NCI-H526 (cell line): ENCODE measurements at regions not wholly inside any gene's neighbourhood (a gene's known extent, or its start where the extent isn't known, plus 50 kb on each side); places are given as distances from the start of the nearest gene placed in this dataset.
"Not testable (repeated sequence)": the region's sequence is repeated elsewhere in the genome, so short reads cannot be mapped to it uniquely, and the experiment has no call there.

Source experiments
- DNase-seq, 2 experiments: peaks; one replicate each; lab custom pipeline; 2025; lab: John Stamatoyannopoulos, UW

DNA sequence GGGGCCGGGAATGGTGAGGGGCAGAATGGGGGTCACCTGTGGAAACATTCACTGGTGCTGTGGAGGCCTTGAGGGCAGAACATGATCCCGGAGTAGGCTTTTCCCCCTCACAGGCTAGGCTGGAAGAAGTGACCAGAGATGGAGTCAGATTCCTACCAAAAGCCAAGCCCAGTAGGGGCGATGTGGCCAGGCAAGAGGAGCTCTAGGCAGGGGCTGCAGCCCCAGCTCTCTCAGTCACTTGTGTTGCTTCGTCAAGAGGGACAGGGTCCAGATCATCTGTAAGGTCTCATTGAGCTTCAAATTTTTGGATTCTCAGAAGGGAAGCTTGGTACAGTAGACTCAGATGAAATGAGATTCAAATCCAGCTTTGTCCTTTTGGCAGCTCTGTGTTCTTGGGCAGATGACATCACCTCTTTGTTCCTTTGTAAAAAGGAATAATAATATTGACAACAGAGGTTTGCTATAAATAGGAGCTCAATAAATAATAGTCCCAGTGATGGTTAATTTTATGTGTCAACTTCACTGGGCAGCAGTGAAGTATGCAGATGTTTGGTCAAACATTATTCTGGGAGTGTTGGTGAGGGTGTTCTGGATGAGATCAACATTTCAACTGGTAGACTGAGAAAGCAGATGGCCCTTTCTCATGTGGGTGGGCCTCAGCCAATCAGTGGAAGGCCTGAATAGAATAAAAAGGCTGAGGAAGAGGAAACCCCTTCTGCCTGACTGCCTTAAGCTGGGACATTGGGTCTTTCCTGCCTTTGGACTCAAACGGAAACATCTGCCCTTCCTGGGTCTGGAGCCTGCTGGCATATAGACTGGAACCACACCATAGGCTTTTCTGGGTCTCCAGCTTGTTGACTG lies 324.7 kb upstream of the USP24 start:
- no peak for DNase-seq

DNA sequence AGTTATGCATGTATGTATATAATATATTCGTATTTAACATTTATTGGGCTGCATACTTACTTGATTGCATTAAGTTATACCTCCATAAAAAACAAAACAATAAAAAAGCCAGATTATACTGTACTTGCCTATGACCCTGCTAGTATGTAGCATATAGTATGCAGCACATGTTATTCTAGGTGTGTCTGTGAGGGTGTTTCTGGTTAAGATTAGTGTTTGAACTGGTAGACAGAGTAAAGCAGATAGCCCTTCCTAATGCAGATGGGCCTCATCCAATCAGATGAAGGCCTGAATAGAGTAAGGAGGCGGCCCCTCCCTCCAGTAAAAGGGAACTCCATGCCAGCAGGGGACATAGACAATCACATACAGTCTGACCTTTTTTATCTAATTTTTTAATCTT lies 323.3 kb upstream of the USP24 start:
- no peak for DNase-seq

DNA sequence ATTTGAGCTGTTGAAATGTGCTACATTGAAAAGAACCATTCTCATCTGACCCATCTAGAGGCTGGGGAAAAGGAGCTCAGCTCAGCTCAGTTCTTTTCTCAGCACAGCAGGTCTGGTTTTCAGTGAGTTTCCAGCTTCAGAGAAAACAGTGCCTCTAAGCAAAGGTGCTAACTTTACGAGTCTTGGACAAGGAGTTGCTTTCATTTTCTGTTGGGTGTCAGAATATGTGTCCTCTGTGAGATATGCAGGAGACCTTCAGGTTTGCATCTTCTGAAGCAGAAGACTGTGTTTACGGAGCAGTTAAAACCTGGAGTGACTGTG lies 321.3 kb upstream of the USP24 start:
- no peak for DNase-seq

DNA sequence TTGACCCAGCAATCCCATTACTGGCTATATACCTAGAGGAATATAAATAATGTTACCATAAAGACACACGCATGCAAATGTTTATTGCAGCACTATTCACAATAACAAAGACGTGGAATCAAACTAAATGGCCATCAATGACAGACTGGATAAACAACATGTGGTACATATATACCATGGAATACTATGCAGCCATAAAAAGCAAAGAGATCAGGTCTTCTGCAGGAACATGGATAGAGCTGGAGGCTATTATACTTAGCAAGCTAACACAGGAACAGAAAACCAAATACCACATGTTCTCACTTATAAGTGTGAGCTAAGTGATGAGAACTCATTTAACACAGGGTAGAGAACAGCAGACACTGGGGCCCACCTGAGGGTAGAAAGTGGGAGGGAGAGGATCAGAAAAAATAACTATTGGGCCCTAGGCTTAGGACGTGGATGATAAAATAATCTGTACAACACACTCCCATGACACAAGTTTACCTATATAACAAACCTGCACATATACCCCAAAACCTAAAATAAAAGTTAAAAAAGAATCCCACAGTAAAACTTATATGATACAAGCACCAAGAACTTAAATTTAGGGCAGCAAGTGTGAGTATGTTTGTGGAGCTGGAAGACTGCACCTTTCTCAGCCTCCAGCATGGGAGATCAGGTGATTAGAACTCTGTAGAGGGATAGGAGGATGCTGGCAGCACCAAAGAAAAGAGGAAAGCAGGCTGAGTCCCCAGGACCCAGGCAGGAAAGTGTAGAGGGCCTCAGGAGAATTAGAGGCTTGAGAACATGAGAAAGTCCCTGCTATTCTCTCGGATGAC lies 320.8 kb upstream of the USP24 start:
- no peak for DNase-seq

DNA sequence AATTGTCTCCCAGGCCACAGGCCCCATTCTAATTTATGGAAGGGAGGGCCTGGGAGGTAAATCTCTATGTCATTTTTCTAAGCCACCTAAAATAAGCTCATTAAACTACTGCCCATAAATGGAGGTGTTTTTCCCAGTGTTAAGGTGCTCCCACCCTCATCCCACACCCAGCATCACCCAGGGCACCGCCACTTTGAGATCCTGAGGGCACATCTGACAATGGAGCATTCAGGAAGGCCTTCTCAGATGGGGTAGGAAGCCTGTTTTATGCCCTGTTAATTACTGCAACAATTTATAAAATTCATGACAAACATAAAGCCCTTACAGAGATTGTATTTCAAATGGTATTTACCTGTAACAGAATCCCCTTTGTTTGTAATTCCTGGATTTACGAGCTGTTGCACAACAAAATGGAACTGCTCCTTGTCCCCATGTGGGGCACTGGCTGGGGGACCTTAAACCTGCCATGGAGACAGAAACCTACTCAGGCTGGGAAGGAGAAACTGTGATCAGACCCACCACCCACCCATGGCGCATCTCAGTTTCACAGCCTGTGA lies 319.5 kb upstream of the USP24 start:
- DNase-seq: peak; percentile 35 to 40

DNA sequence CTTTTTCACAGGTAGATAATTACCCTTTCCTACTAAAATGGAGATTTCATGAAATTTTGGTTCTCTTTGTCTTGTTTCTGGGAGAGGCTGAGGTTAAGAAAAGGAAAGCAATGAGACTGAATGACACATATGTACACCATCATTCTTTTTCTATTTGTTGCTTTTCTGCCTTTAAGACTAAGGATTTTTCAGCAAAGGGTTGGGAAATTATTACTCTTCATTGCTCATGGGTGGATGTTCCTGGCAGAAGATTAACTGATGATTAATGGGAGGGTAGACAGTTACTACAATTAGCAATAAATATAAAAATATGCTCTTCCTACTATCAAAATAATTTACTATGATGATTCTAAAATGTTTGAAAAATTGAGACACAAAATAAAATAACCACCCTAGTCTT lies 316.5 kb upstream of the USP24 start:
- DNase-seq: no peak

DNA sequence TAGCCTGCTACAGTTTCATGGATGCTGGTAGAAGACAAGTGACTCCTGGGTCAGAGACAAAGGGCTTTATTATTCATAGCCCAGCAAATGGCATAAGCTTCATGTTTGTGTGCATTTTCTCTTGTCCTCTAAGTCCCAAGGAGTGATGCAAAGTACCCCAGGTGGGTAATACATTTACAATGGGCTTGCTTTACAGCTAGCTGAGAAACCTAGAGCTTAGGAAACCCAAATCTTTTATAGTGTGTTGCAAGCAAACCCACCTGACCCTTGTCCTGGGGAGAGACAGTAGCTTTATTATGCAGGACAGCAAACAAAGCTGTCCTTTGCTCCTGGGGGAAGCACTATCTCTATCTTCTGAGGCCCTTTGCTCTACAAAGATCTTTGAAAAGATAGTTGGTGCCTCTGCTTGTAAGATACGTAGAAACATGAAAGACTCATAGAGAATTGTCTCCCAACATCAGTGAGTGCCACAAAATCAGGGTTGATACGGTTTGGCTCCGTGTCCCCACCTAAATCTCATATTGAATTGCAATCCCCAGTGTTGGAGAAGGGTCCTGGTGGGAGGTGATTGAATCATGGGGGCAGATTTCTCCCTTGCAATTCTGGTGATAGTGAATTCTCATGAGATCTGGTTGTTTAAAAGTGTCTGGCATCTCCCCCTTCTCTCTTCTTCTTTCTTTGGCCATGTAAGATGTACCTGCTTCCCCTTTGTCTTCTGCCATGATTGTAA lies 315.8 kb upstream of the USP24 start:
- DNase-seq: no peak

DNA sequence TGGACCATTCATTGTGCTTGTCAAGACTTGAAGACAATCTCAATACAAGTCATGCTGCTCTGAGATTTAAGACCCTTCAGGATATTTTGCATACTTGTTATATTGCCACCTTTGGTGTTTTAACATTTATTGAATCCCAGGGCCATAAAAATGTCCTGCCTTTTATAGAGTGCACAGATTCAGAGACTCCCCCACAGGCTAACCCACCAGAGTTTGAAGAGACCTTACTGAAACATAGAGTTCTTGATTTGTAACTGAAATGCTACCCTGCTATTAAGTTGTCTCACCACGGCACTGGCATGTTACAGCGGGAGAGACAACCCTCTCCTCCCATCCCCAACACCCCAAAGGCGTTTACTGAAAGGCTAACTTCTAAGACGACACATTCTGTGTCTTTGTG lies 313.9 kb upstream of the USP24 start:
- DNase-seq: no peak

DNA sequence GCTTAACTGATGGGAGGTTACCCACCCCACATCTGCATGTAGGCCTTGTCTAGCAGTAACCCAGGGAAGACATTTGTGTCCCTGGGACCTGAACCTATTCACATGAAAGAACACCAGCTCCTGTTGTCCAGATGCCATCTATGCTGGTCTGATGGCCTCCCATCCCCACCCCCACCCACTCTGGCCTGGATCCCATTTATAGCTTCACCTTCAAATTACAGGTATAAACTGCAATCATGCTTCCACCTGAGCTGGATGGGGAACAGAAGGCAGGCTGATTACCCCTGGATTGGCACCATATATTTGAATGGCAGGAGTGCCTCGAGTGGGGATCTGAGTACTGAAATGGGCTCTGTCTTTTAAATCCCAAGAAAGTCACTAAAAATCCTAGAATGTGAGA lies 312.7 kb upstream of the USP24 start:
- no peak for DNase-seq

DNA sequence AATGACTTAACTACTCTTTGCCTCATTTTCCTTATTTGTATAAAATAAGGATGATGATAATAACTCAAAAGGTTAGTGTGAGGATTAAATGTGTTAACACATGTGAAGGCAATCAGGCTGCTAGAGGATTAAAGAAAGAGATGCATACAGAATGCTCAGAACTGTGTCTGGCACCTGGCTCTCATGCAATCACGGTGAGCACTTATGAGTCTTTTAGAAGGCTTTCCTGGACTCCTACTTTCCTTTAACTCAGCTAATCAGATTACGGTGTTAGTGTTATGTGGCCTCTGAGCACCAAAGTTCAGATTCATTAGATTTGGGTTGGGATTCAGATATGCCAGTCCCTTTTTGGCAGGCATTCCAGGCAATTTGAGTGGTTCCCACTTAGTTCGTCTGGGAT lies 311.6 kb upstream of the USP24 start:
- no peak for DNase-seq

DNA sequence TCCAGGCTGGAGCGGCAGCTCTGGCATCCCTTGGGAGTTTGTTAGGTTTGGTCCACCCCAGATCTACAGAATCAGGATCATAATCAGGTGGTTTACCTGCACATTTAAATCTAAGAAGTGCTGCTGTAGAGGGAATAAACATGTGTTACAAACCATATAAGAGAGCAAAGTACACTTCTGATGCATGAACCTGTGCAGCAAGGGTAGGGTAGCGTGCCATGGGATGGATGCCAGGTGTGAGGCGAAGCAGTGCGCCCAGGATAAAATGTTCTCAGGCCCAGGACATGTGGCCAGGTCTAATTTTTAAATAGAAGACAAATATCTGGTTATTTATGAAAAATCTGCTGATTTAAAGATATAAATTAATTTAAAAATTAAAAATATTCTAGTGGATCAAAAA lies 308.8 kb upstream of the USP24 start:
- DNase-seq: peak in 1 of 2 experiments; percentile 31

DNA sequence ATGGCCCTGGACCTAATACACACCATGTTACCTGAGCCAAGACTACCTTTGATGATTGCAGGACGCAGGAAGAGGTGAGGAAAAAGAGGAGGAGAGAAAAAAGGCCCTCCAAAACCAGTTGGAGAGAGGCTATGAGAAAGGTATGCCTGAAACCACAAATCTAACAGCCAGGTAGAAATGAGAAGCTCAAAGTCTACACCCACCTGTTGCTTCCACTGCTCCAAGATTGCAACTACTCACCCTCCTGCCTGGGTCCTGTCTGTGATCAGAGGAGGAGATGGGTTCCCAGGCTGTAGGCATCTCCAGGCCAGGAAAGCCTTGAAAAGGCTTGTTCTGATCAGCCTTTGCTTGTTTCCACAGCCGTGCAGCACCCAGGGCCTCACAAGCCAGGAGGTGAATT lies 307.8 kb upstream of the USP24 start:
- no peak for DNase-seq

DNA sequence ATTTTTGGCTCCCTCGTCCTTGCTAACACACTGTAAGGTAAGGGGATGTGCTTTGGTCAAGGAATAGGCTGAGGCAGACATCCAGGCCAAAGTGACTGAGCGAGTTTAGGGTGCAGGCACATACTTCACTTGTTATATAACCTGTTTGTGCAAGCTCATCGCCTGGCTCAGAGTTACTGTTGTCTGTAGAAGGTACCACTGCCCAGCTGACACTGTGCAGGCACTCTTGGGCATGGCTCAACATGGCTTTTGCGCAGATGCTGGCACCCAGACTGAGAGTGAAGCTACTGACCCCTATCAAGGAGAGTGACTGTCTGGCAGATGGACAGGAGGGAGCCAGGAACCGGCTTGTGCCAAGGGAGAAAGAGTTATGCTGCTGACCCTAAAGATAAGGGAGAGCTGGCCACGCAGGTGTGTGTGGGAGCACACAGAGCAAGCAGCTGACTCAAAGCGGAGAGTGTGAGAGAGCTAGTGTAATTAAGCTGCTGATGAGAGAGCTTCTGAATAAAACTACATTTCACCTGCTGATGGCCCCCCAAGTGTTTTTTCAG lies 307.3 kb upstream of the USP24 start:
- no peak for DNase-seq

DNA sequence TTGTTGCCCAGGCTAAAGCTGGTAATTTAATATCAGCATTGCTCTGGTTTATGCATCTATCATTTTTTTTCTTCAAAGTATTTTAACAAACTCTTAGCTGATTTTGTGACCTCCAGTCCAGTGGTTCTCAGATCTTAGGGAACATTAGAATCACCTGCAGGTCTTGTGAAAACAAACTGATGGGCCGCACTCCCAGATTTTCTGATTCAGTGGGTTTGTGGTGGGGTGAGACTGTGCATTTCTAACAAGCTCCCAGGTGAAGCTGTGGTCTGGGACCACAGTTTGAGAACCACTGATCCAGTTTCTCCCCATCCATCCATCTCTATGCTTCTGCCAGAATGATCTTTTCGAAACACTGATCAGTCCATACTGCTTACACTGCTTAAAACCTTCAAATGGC lies 305.7 kb upstream of the USP24 start:
- no peak for DNase-seq

DNA sequence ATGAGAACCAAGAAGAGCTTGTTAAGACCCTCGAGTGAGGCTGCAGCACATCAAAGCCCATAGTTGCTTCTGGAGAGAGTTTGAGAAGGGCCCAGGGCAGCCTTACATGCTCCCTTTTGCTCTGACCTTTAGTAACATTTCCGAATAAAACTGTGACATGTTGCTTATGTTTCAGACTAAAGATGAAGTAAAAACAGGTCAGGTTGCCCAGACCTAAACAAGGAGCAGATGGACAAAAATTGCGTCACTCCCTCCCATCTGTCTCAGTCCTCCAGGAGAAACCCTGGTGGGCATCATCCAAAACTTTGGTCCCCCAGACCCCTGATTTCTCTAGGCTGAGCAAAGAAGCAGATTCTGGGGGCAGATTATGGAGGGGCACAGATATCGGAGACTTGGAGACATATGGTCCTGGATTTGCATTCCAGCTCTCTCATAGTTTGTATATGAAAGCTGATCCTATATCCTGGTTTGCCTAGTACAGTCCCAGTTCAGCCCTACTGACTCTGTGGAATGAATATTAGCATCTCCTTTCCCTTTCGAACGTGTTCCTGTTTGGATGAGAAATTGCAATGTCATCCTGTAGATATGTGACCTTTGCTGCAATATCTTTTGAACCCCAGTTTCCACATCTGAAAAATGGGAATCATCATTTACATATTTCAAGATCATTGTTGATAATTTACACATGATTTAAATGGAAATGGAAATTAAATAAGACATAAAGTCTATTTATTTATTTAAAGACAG lies 304.9 kb upstream of the USP24 start:
- DNase-seq: peak; percentile 91

DNA sequence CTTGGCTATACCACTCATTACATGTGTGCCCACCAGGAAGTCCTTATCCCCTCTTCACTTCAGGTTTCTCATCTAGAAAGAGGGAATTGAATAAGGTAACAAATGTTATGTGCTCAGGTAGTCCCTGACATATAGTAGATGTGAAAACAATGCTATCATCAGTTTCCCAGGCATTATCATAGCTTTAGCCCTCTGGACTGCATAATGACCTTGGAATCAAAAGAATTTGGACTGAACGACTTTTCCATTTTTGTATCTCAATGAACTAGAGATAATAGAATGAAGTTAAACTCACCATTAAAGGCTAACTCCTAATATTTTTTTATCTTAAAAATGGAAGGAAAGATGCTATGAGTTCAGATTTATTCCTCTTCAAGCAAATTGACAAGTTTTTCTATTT lies 304.1 kb upstream of the USP24 start:
- no peak for DNase-seq

DNA sequence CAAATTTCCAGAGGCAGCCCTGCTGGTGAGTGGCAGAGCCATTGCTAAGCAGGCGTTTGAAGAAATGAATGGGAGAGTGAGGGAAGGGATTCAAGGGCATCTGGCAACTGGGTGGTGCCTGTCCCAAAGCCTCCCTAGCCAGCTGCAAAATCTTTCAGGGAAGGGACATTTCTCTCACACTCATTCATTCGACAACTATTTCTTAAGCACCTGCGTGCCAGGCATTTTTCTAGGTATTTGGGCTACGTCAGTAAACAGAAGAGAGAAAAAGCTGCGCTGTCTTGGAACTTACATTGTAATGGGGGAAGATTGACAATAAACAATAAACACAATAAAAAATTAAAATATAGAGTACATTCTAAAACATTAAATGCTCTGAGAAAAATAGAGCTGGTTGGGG lies 301.9 kb upstream of the USP24 start:
- DNase-seq: no peak

DNA sequence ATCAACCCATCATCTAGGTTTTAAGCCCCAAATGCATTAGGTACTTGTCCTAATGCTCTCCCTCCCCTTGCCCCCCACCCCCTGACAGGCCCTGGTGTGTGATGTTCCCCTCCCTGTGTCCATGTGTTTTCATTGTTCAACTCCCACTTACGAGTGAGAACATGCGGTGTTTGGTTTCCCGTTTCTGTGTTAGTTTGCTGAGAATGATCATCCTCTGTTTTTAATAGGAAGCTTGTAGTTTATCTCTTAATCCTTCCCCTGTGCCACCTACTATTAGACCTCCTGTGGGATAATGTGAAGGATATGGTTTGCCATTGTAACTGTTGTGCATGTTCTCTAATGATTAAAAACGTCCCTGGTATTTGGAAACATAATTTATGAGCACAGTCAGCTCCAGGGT lies 299.4 kb upstream of the USP24 start:
- not testable (repeated sequence) for DNase-seq

DNA sequence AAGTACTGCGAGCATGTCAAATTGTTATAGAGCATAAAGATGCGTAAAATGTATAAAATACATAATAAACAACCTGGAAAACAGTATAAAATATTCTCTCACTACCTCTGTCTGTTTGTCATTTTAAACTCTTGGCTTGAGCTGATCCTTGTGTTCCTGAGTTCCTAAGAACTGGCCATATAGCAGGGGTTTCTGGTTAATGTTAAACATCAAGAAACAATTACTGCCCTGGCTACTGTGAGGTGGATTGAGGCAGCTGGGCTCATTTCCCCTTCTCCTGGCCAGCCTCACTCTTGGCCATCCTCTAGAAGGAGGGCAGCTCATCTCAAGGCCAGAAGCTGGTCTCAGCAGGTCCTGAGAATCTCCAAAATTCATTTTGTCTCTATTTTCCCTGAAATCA lies 297.3 kb upstream of the USP24 start:
- no peak for DNase-seq

DNA sequence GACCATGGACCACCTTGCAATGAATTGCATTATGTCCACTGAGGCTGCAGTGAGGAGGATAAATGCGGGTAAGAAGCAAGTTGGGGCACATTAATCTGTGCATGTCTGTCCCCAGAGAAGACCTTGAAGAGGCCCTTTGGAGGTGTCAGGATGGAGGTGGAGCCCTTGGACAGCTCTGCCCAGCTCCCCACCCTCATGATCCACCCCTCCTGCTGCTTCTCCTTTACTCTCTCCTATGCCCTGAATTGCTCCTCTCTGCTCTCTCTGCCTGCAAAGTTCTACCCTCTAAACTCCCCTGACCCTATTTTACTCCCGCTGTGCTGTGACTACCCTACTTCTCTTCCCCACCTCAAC lies 292.4 kb upstream of the USP24 start:
- no peak for DNase-seq

DNA sequence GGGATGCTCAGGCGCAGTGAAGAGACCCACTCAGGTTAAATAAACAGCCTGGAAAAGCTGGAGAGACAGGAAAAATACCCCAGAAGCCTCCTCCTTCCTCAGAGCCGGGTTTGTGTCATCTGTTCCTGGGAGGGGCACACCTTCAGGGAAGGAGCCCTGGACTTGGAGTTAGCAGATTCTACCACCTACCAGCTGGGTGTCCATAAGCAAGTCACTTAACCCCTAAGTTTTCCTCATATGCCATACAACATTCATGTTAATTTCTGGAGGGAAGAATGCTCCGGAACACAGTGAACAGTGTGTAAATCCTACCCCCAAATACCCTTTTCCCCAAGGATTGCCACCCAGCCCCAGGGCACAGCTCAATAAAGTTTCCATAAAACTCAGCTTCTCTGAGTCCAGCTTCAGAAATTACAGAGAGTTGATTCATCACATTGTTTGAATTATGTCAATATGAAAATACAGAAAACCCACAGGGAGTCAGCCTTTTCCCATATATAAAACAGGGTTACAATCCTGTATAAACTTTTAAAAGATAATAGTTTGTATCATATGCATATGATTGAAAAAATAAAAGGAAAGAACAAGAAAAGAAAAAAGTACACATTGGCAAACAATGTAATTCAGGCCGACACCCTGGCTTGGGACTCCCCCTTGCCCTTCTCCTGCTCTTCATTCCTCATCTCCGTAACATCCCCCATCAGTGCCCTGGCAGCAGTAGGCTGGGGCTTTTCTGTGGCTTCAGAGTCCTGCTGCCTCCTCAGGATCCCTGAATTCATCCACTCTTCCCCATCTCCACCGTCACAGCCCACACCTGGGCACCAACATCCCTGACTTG lies 291.8 kb upstream of the USP24 start:
- peak; percentile 41 to 56 for DNase-seq
